Hepatocyte (in vitro differentiated cells): ENCODE measurements at regions not wholly inside any gene's neighbourhood (a gene's known extent, or its start where the extent isn't known, plus 50 kb on each side); places are given as distances from the start of the nearest gene placed in this dataset.

Experiments used
- CTCF ChIP-seq: fragments of 200-600 bp; sonication (generic); IDR thresholded peaks from 2 replicates; pipeline ENCODE4 v1.5.1; 2016; ENCODE audit warnings: antibody characterized with exemption, mild to moderate bottlenecking; ENCODE audit not compliant: poor library complexity
- EZH2phosphoT487 ChIP-seq: fragments of 200-600 bp; sonication (generic); IDR thresholded peaks from one replicate; pipeline ENCODE4 v1.6.1; 2018; ENCODE audit warnings: antibody characterized with exemption, mild to moderate bottlenecking, low read depth, moderate library complexity; ENCODE audit not compliant: unreplicated experiment, severe bottlenecking

- TF ChIP-seq CTCF (no peak), EZH2phosphoT487 (no peak)
Observed at GRCh38 chr6:129921169-129921817, 60.2 kb upstream of the TMEM244 start.
